Neuronal stem cell (in vitro differentiated cells): ENCODE measurements at regions not wholly inside any gene's neighbourhood (a gene's known extent, or its start where the extent isn't known, plus 50 kb on each side); places are given as distances from the start of the nearest gene placed in this dataset.

Experiments
- DNase-seq: peaks from one replicate; pipeline ENCODE4 v3.0.0-alpha.2; 2013; ENCODE audit warnings: low spot score
- H2AFZ ChIP-seq: one replicate; pipeline ENCODE4 v1.6.1; 2013; ENCODE audit warnings: mild to moderate bottlenecking, low read length, inconsistent platforms
- H2AK5ac ChIP-seq: 2 replicates; pipeline ENCODE4 v1.6.1; 2013; ENCODE audit warnings: low read depth, mild to moderate bottlenecking, inconsistent platforms, low read length, moderate library complexity, mixed read lengths
- H2BK120ac ChIP-seq: 2 replicates; pipeline ENCODE4 v1.6.1; 2013; ENCODE audit warnings: low read depth, mild to moderate bottlenecking, inconsistent platforms, low read length, moderate library complexity, mixed read lengths
- H2BK12ac ChIP-seq: one replicate; pipeline ENCODE4 v1.6.1; 2013; ENCODE audit warnings: low read length, inconsistent platforms
- H2BK15ac ChIP-seq: 2 replicates; pipeline ENCODE4 v1.6.1; 2013; ENCODE audit warnings: mild to moderate bottlenecking, low read length, inconsistent platforms, mixed read lengths
- H2BK5ac ChIP-seq: one replicate; pipeline ENCODE4 v1.6.1; 2013; ENCODE audit warnings: inconsistent platforms, mild to moderate bottlenecking, low read length, moderate library complexity
- H3K14ac ChIP-seq: one replicate; pipeline ENCODE4 v1.6.1; 2013; ENCODE audit warnings: low read length, inconsistent platforms
- H3K18ac ChIP-seq: 2 replicates; pipeline ENCODE4 v1.6.1; 2013; ENCODE audit warnings: low read length, inconsistent platforms
- H3K23ac ChIP-seq: 2 replicates; pipeline ENCODE4 v1.6.1; 2013; ENCODE audit warnings: low read depth, mild to moderate bottlenecking, mixed read lengths, low read length, inconsistent platforms; ENCODE audit not compliant: poor library complexity
- H3K27ac ChIP-seq: replicated peaks from 3 replicates; pipeline ENCODE4 v1.5.1; 2013; ENCODE audit warnings: low read length, inconsistent platforms
- H3K27me3 ChIP-seq, 3 experiments: 2 replicates each; pipeline ENCODE4 v1.6.1; 2013; ENCODE audit warnings: low read length in 3 of 3, mild to moderate bottlenecking in 2 of 3, inconsistent platforms in 1 of 3, low read depth in 1 of 3, mixed read lengths in 1 of 3, moderate library complexity in 1 of 3; ENCODE audit not compliant: control insufficient read depth in 3 of 3, insufficient read depth in 3 of 3
- H3K36me3 ChIP-seq, 2 donors: replicated peaks in 1 of 2; 2 replicates each; pipeline ENCODE4 v1.6.1; 2013; ENCODE audit warnings: low read length in 2 of 2; ENCODE audit not compliant: control insufficient read depth in 2 of 2, insufficient read depth in 2 of 2
- H3K4ac ChIP-seq: 2 replicates; pipeline ENCODE4 v1.6.1; 2013; ENCODE audit warnings: inconsistent platforms, mild to moderate bottlenecking, low read length, moderate library complexity
- H3K4me1 ChIP-seq, 2 donors: 1 replicate in 1 of 2; 2 replicates in 1 of 2; pipeline ENCODE4 v1.6.1; 2013; ENCODE audit warnings: low read length in 2 of 2, low read depth in 1 of 2; ENCODE audit not compliant: control insufficient read depth in 2 of 2, insufficient read depth in 1 of 2
- H3K4me2 ChIP-seq: one replicate; pipeline ENCODE4 v1.6.1; 2013; ENCODE audit warnings: mild to moderate bottlenecking, low read length, inconsistent platforms; ENCODE audit not compliant: insufficient read depth, poor library complexity, severe bottlenecking
- H3K4me3 ChIP-seq, 2 donors: 2 replicates each; pipeline ENCODE4 v1.5.1; 2013; ENCODE audit warnings: low read length in 2 of 2, mild to moderate bottlenecking in 2 of 2, inconsistent platforms in 1 of 2, moderate library complexity in 1 of 2
- H3K79me1 ChIP-seq: one replicate; pipeline ENCODE4 v1.6.1; 2013; ENCODE audit warnings: low read depth, mild to moderate bottlenecking, inconsistent platforms, low read length, moderate library complexity
- H3K9ac ChIP-seq: one replicate; pipeline ENCODE4 v1.6.1; 2013; ENCODE audit warnings: mild to moderate bottlenecking, low read depth, low read length, inconsistent platforms; ENCODE audit not compliant: poor library complexity
- H3K9me3 ChIP-seq, 2 donors: replicated peaks in 1 of 2; 2 replicates each; pipeline versions ENCODE3 to v1.6.1; 2013; ENCODE audit warnings: low read length in 2 of 2, mild to moderate bottlenecking in 2 of 2, inconsistent platforms in 1 of 2, low read depth in 1 of 2, mixed read lengths in 1 of 2, moderate library complexity in 1 of 2; ENCODE audit not compliant: control insufficient read depth in 2 of 2, insufficient read depth in 1 of 2
- H4K8ac ChIP-seq: one replicate; pipeline ENCODE4 v1.6.1; 2013; ENCODE audit warnings: low read depth, mild to moderate bottlenecking, inconsistent platforms, low read length, moderate library complexity
- H4K91ac ChIP-seq: one replicate; pipeline ENCODE4 v1.6.1; 2013; ENCODE audit warnings: low read length, low read depth, mild to moderate bottlenecking, inconsistent platforms; ENCODE audit not compliant: poor library complexity
- WGBS, 2 donors: extraction: QIAGEN DNeasy Blood & Tissue Kit; methylation state at CpG; one replicate each; pipeline ENCODE4 v1.1.7; 2013; ENCODE audit warnings: missing lambda C conversion rate in 2 of 2, mixed read lengths in 1 of 2; ENCODE audit not compliant: insufficient read length in 2 of 2, insufficient replicate concordance in 1 of 2; ENCODE audit errors: extremely low coverage in 2 of 2; 5-methylcytosine and 5-hydroxymethylcytosine counted together

- no peak overlapping the region for H2AFZ ChIP-seq
- H3K36me3 ChIP-seq: no peaks in the 10 kb centered on the region
- H2BK5ac ChIP-seq: no peak overlapping the region
- no peak overlapping the region for H4K91ac ChIP-seq
- H3K4me1 ChIP-seq: no peaks in the 10 kb centered on the region
- no peak overlapping the region for H3K9ac ChIP-seq
- no peaks in the 10 kb centered on the region for H3K27me3 ChIP-seq
- WGBS, 2 donors: no CpG with 5 or more reads among the region's 4 CpGs
- no peak overlapping the region for H3K23ac ChIP-seq
- H3K4me2 ChIP-seq: no peak overlapping the region
- no peak overlapping the region for H3K14ac ChIP-seq
- H2AK5ac ChIP-seq: no peak overlapping the region
- no peak overlapping the region for H3K27ac ChIP-seq
- H3K9me3 ChIP-seq: peaks cover 3 to 7% of the 10 kb centered on the region in 2 donors
- DNase-seq: no peak
- no peak overlapping the region for H2BK12ac ChIP-seq
- H2BK120ac ChIP-seq: no peak overlapping the region
- H3K18ac ChIP-seq: no peak overlapping the region
- no peak overlapping the region for H3K4me3 ChIP-seq
- H3K79me1 ChIP-seq: no peaks in the 10 kb centered on the region
- no peak overlapping the region for H3K4ac ChIP-seq
- H4K8ac ChIP-seq: no peak overlapping the region
- no peak overlapping the region for H2BK15ac ChIP-seq
Observed at GRCh38 chr11:26782220-26782965, 60.5 kb upstream of the SLC5A12 start.

GRCh38 chr11:26783997-26784396 lies 62.1 kb upstream of the SLC5A12 start:
- Histone ChIP-seq H3K79me1 (no peaks in the 10 kb centered on the region), H3K36me3 (no peaks in the 10 kb centered on the region), H3K9ac (no peak overlapping the region), H2BK5ac (no peak overlapping the region), H3K23ac (no peak overlapping the region), H3K4me3 (no peak overlapping the region), H3K27ac (no peak overlapping the region), H3K18ac (no peak overlapping the region), H3K4me2 (no peak overlapping the region), H3K9me3 (peaks cover 3 to 7% of the 10 kb centered on the region in 2 donors), H4K8ac (no peak overlapping the region), H2BK15ac (no peak overlapping the region), H2BK120ac (no peak overlapping the region), H2BK12ac (no peak overlapping the region), H3K27me3 (no peaks in the 10 kb centered on the region), H3K4me1 (no peaks in the 10 kb centered on the region), H3K14ac (no peak overlapping the region), H2AFZ (no peak overlapping the region), H3K4ac (no peak overlapping the region), H2AK5ac (no peak overlapping the region), H4K91ac (no peak overlapping the region)
- no peak for DNase-seq
- no CpG with 5 or more reads among the region's 3 CpGs for WGBS, 2 donors

DNA sequence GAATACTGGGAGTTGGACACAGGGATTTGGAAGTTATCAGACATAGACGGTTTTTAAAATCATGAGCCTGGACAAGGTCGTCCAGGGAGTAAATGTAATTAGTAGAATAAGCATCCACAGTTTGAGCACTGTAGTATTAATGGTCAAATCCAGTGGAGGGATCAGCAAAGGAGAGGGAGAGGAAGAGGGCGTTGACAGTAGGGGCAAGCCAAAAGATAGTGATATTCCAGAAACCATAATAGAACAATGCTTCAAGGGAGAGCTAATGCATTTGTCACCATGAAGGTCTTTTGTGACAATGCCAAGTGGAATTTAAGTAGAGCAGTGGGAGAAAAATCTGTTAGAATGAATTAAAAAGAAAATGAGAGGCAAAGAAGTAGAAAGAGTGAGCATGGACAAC lies 68.9 kb upstream of the SLC5A12 start:
- no peak overlapping the region for H3K4me3 ChIP-seq
- H3K14ac ChIP-seq: no peak overlapping the region
- no peak overlapping the region for H2AFZ ChIP-seq
- H4K91ac ChIP-seq: no peak overlapping the region
- H3K36me3 ChIP-seq: no peaks in the 10 kb centered on the region
- H2AK5ac ChIP-seq: no peak overlapping the region
- DNase-seq: no peak
- H2BK15ac ChIP-seq: no peak overlapping the region
- no peaks in the 10 kb centered on the region for H3K27me3 ChIP-seq
- H3K23ac ChIP-seq: no peak overlapping the region
- H3K18ac ChIP-seq: no peak overlapping the region
- no peak overlapping the region for H2BK5ac ChIP-seq
- no peak overlapping the region for H3K9ac ChIP-seq
- no peaks in the 10 kb centered on the region for H3K4me1 ChIP-seq
- no peak overlapping the region for H3K27ac ChIP-seq
- no peak overlapping the region for H2BK120ac ChIP-seq
- H3K4me2 ChIP-seq: no peak overlapping the region
- no peaks in the 10 kb centered on the region for H3K79me1 ChIP-seq
- no peak overlapping the region for H3K4ac ChIP-seq
- WGBS, 2 donors: no CpG with 5 or more reads among the region's 3 CpGs
- no peaks in the 10 kb centered on the region for H3K9me3 ChIP-seq
- H2BK12ac ChIP-seq: no peak overlapping the region
- no peak overlapping the region for H4K8ac ChIP-seq

DNA sequence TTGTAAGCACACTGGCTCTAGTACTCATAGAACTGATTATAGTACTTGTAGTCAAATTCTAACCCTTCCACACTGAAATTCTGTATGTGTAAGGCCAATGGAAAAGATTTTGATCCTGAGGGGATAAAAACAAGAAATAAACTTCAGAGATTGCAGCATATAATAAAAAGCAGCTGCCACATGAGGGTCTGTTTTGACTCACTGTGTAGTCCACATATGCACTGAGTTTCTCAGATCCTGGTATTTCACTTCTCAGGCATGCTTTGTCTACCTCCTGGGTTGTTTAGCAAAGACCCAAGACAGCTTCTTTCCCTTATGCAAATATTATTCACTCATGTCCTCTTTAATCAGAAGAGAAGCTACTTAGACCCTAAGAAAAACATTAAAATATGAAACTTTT lies 71.1 kb upstream of the SLC5A12 start:
- Histone ChIP-seq H3K9me3 (no peaks in the 10 kb centered on the region), H3K9ac (no peak overlapping the region), H2BK12ac (no peak overlapping the region), H3K79me1 (no peaks in the 10 kb centered on the region), H3K4me3 (no peak overlapping the region), H3K4me2 (no peak overlapping the region), H3K4ac (no peak overlapping the region), H4K91ac (no peak overlapping the region), H3K27me3 (no peaks in the 10 kb centered on the region), H3K23ac (no peak overlapping the region), H3K14ac (no peak overlapping the region), H2AFZ (no peak overlapping the region), H4K8ac (no peak overlapping the region), H3K36me3 (no peaks in the 10 kb centered on the region), H3K4me1 (no peaks in the 10 kb centered on the region), H2BK15ac (no peak overlapping the region), H2AK5ac (no peak overlapping the region), H2BK120ac (no peak overlapping the region), H3K18ac (no peak overlapping the region), H3K27ac (no peak overlapping the region), H2BK5ac (no peak overlapping the region)
- DNase-seq: no peak
